ENCODE measurements at regions not wholly inside any gene's neighbourhood (a gene's known extent, or its start where the extent isn't known, plus 50 kb on each side); places are given as distances from the start of the nearest gene placed in this dataset.

GRCh38 chr3:72567474-72567873, 280.8 kb downstream of the SHQ1 start:
- 58% methylated on average over 4 of the region's 4 CpGs for WGBS (ENCODE audit: low lambda C conversion rate)
- Histone ChIP-seq H3K27ac (ENCODE audit: low read depth in 2 of 2, low read length in 1 of 2) (no peak overlapping the region), H3K9me3 (no peaks in the 10 kb centered on the region), H2AFZ (ENCODE audit: low read depth) (no peak overlapping the region), H3K4me1 (ENCODE audit: control insufficient read depth in 1 of 2, insufficient read depth in 2 of 2, low read depth in 1 of 2, low read length in 1 of 2) (peaks cover 0 to 14% of the 10 kb centered on the region in 2 experiments; a peak in 1 of 4 replicates), H4K20me1 (ENCODE audit: insufficient read depth) (no peaks in the 10 kb centered on the region), H3K4me3 (ENCODE audit: low read depth in 2 of 2, low read length in 1 of 2) (no peak overlapping the region), H3K27me3 (ENCODE audit: insufficient read depth) (no peaks in the 10 kb centered on the region), H3K4me2 (no peak overlapping the region), H3K79me2 (ENCODE audit: insufficient read depth) (no peaks in the 10 kb centered on the region), H3F3A (replicated peaks; ENCODE audit: insufficient read depth) (no peaks in the 10 kb centered on the region), H3K9me2 (no peaks in the 10 kb centered on the region), H3K36me3 (replicated peaks in 1 of 2; ENCODE audit: control insufficient read depth in 1 of 2, insufficient read depth in 2 of 2, low read length in 1 of 2) (no peaks in the 10 kb centered on the region), H3K9ac (no peak overlapping the region)
- DNase-seq = no peak
- POLR2A ChIA-PET = no interaction called here
- no peak for TF ChIP-seq RFX5 (IDR thresholded peaks at IDR 0.05; ENCODE audit: low read length)
- TF ChIP-seq GATA2 (CRISPR knock-in tag; IDR thresholded peaks at IDR 0.05) = no peak
- TF ChIP-seq IRF3 (IDR thresholded peaks at IDR 0.05; ENCODE audit: low read depth, low read length) = no peak
- TF ChIP-seq RCOR1 (IDR thresholded peaks at IDR 0.05; ENCODE audit: low read length) = no peak
- TF ChIP-seq PBX3 (IDR thresholded peaks at IDR 0.05) = no peak
- no peak for TF ChIP-seq SMC3 (IDR thresholded peaks at IDR 0.05; ENCODE audit: low read depth, low read length)
- no peak for TF ChIP-seq SIN3A (IDR thresholded peaks at IDR 0.05; ENCODE audit: borderline replicate concordance, low read depth, low read length)
- TF ChIP-seq ZBTB33 (IDR thresholded peaks at IDR 0.05; ENCODE audit: borderline replicate concordance, low read depth) = no peak
- TF ChIP-seq MAX (IDR thresholded peaks at IDR 0.05; ENCODE audit: low read depth) = no peak
- TF ChIP-seq EP300 (IDR thresholded peaks at IDR 0.05; ENCODE audit: borderline replicate concordance in 1 of 2, low read depth in 1 of 2, low read length in 1 of 2) = no peak
- TF ChIP-seq CHD2 (IDR thresholded peaks at IDR 0.05; ENCODE audit: low read length, partially characterized antibody) = no peak
- TF ChIP-seq MXI1 (IDR thresholded peaks at IDR 0.05; ENCODE audit: low read depth, low read length) = no peak
- no peak for TF ChIP-seq TAF1 (IDR thresholded peaks at IDR 0.05; ENCODE audit: borderline replicate concordance, low read depth, low read length)
- no peak for TF ChIP-seq NRF1 (IDR thresholded peaks at IDR 0.05; ENCODE audit: low read depth, low read length)
- TF ChIP-seq ELF1 (IDR thresholded peaks at IDR 0.05) = no peak
- no peak for TF ChIP-seq USF1 (IDR thresholded peaks at IDR 0.05; ENCODE audit: borderline replicate concordance, low read depth)
- no peak for TF ChIP-seq RXRA (IDR thresholded peaks at IDR 0.05; ENCODE audit: borderline replicate concordance, low read depth)
- TF ChIP-seq USF2 (IDR thresholded peaks at IDR 0.05; ENCODE audit: borderline replicate concordance, low read depth, low read length) = no peak
- no peak for TF ChIP-seq FOSL2 (IDR thresholded peaks at IDR 0.05; ENCODE audit: borderline replicate concordance, low read depth)
- no peak for TF ChIP-seq REST (IDR thresholded peaks at IDR 0.05; ENCODE audit: low read depth, low read length)
- CTCF ChIA-PET = interaction anchor here (1.5 to 3.0 kb wide), 2 partner anchors 98 to 612 kb away, joined by 4 to 13 read pairs; no protein-coding TSS in a partner anchor
